HCT116 (cell line): ENCODE measurements at regions not wholly inside any gene's neighbourhood (a gene's known extent, or its start where the extent isn't known, plus 50 kb on each side); places are given as distances from the start of the nearest gene placed in this dataset.

Experiments used
- ATAC-seq: fragments of 200-7000 bp; cut with Tn5 transposase; 2 replicates; pipeline ENCODE4 v1.9.1; 2020; ENCODE audit warnings: mild to moderate bottlenecking, moderate library complexity
- BruUV-seq: library from RNA; stranded (reverse); fragments of 400-500 nt; replicated peaks from 2 replicates; lab custom pipeline; 2021; lab: Mats Ljungman, UMichigan
- CTCF ChIA-PET: fragments of 300-600 bp; sonication (Branson Sonifier 250); formaldehyde crosslinking; loops from one replicate; lab custom pipeline; 2021; ENCODE audit warnings: antibody characterized with exemption; lab: Charles Lee
- POLR2A ChIA-PET: fragments of 300-600, 350-600 bp; sonication (Branson Sonifier 250); formaldehyde crosslinking; loops from one replicate; lab custom pipeline; 2021; ENCODE audit warnings: antibody characterized with exemption; lab: Charles Lee
- RAD21 ChIA-PET, 2 experiments: fragments of 300-600 bp; sonication (Branson Sonifier 250); formaldehyde crosslinking; loops; one replicate each; lab custom pipeline; 2023; ENCODE audit warnings: low total read pairs in 2 of 2; ENCODE audit not compliant: uncharacterized antibody in 2 of 2, unreplicated experiment in 2 of 2, low non-redundant PET in 1 of 2; lab: Charles Lee
- DNase-seq: peaks from one replicate; pipeline ENCODE4 v3.0.0-alpha.2; 2010; ENCODE audit warnings: low read depth, low spot score
- H2AFZ ChIP-seq: fragments of 200-600 bp; shearing (Covaris generic), sonication (generic); 2 replicates; pipeline ENCODE4 v1.6.1; 2017; ENCODE audit warnings: low read depth, mixed run types, mixed read lengths, antibody characterized with exemption, low read length; ENCODE audit not compliant: poor library complexity, severe bottlenecking
- H3K27ac ChIP-seq: 2 replicates; pipeline ENCODE4 v1.5.1; 2012; ENCODE audit warnings: low read depth, low read length
- H3K27me3 ChIP-seq: fragments of 200-600 bp; sonication (generic); 2 replicates; pipeline ENCODE4 v1.6.1; 2016; ENCODE audit warnings: mixed run types, low read length, mixed read lengths; ENCODE audit not compliant: insufficient read depth
- H3K36me3 ChIP-seq, 2 experiments: fragments of 200-500 bp in 1 of 2; fragments of 200-600 bp in 1 of 2; sonication (Bioruptor generic) in 1 of 2; sonication (generic) in 1 of 2; 2 replicates each; pipeline versions ENCODE4 v1.5.1 to v1.6.1; 2014 to 2016; ENCODE audit warnings: low read length in 2 of 2, inconsistent platforms in 1 of 2, mixed read lengths in 1 of 2, mixed run types in 1 of 2; ENCODE audit not compliant: insufficient read depth in 2 of 2, control insufficient read depth in 1 of 2
- H3K4me1 ChIP-seq, 2 experiments: fragments of 200-600 bp in 1 of 2; sonication (generic) in 1 of 2; 2 replicates each; pipeline versions ENCODE4 v1.5.1 to v1.6.1; 2012 to 2017; ENCODE audit warnings: low read length in 2 of 2, inconsistent platforms in 1 of 2, mild to moderate bottlenecking in 1 of 2, mixed read lengths in 1 of 2, mixed run types in 1 of 2, moderate library complexity in 1 of 2; ENCODE audit not compliant: insufficient read depth in 2 of 2, control insufficient read depth in 1 of 2
- H3K4me2 ChIP-seq: fragments of 200-600 bp; sonication (generic); 2 replicates; pipeline ENCODE4 v1.6.1; 2017; ENCODE audit warnings: mixed run types, low read length, mixed read lengths
- H3K4me3 ChIP-seq, 2 experiments: fragments of 200-600 bp in 1 of 2; sonication (generic) in 1 of 2; replicated peaks in 1 of 2; 2 replicates each; pipeline ENCODE4 v1.5.1; 2011 to 2016; ENCODE audit warnings: low read length in 2 of 2, control low read depth in 1 of 2, low read depth in 1 of 2, mild to moderate bottlenecking in 1 of 2, mixed read lengths in 1 of 2, mixed run types in 1 of 2
- H3K79me2 ChIP-seq: fragments of 200-600 bp; sonication (generic); 2 replicates; pipeline ENCODE4 v1.6.1; 2017; ENCODE audit warnings: mild to moderate bottlenecking, mixed run types, low read length, moderate library complexity, mixed read lengths; ENCODE audit not compliant: insufficient read depth
- H3K9ac ChIP-seq: fragments of 200-600 bp; sonication (generic); 2 replicates; pipeline ENCODE4 v1.6.1; 2016; ENCODE audit warnings: low read length, mixed read lengths
- H3K9me2 ChIP-seq: fragments of 200-600 bp; sonication (generic), shearing (Covaris generic); 2 replicates; pipeline ENCODE4 v1.6.1; 2017; ENCODE audit warnings: mixed run types, mild to moderate bottlenecking, moderate library complexity; ENCODE audit not compliant: insufficient read depth
- H3K9me3 ChIP-seq, 2 experiments: fragments of 200-500 bp in 1 of 2; fragments of 200-600 bp in 1 of 2; sonication (Bioruptor generic) in 1 of 2; sonication (generic) in 1 of 2; 2 replicates each; pipeline ENCODE4 v1.6.1; 2014 to 2017; ENCODE audit warnings: low read length in 2 of 2, mixed read lengths in 2 of 2, inconsistent platforms in 1 of 2, low read depth in 1 of 2, mild to moderate bottlenecking in 1 of 2, mixed run types in 1 of 2, moderate library complexity in 1 of 2; ENCODE audit not compliant: control insufficient read depth in 1 of 2, insufficient read depth in 1 of 2
- H4K20me1 ChIP-seq: fragments of 200-600 bp; sonication (generic), shearing (Covaris generic); 2 replicates; pipeline ENCODE4 v1.6.1; 2017; ENCODE audit warnings: mixed run types, mild to moderate bottlenecking, moderate library complexity; ENCODE audit not compliant: insufficient read depth
- CTCF ChIP-seq, 3 experiments: fragments of 200-600 bp in 1 of 3; sonication (generic) in 1 of 3; IDR thresholded peaks in 2 of 3; conservative IDR thresholded peaks in 1 of 3; 2 replicates each; pipeline ENCODE4 v1.5.1; 2012 to 2017; ENCODE audit warnings: low read depth in 2 of 3, low read length in 2 of 3, antibody characterized with exemption in 1 of 3, borderline replicate concordance in 1 of 3, control low read depth in 1 of 3, mild to moderate bottlenecking in 1 of 3, mixed read lengths in 1 of 3, mixed run types in 1 of 3, moderate library complexity in 1 of 3; ENCODE audit not compliant: insufficient read depth in 1 of 3
- EZH2 ChIP-seq: fragments of 200-600 bp; sonication (generic); IDR thresholded peaks from 2 replicates; pipeline ENCODE4 v1.6.1; 2017; ENCODE audit warnings: antibody characterized with exemption, mixed run types
- POLR2AphosphoS5 ChIP-seq: IDR thresholded peaks from 2 replicates; pipeline ENCODE4 v1.6.1; 2011; ENCODE audit warnings: mild to moderate bottlenecking, low read depth, low read length, moderate library complexity
- SP1 ChIP-seq: IDR thresholded peaks from 2 replicates; pipeline ENCODE4 v1.6.1; 2012; ENCODE audit warnings: low read depth
- SRF ChIP-seq: IDR thresholded peaks from 2 replicates; pipeline ENCODE4 v1.6.1; 2012; ENCODE audit warnings: low read depth
- ZNF274 ChIP-seq: fragments of 200-500 bp; sonication (Bioruptor generic); IDR thresholded peaks from 2 replicates; pipeline ENCODE4 v1.6.1; 2014; ENCODE audit warnings: mild to moderate bottlenecking, low read depth, low read length, inconsistent platforms
- intact Hi-C: fragments of 100-400 bp; cut with micrococcal nuclease; formaldehyde crosslinking; loops from 2 replicates; pipeline ENCODE4 v1.10.0; 2022
- TF ChIP-seq, protein P1 (sequence below): IDR thresholded peaks from 2 replicates; pipeline ENCODE4 v1.6.1; 2012; ENCODE audit warnings: low read depth
- TF ChIP-seq, protein P2 (sequence below): IDR thresholded peaks from 2 replicates; pipeline ENCODE4 v1.6.1; 2012

DNA sequence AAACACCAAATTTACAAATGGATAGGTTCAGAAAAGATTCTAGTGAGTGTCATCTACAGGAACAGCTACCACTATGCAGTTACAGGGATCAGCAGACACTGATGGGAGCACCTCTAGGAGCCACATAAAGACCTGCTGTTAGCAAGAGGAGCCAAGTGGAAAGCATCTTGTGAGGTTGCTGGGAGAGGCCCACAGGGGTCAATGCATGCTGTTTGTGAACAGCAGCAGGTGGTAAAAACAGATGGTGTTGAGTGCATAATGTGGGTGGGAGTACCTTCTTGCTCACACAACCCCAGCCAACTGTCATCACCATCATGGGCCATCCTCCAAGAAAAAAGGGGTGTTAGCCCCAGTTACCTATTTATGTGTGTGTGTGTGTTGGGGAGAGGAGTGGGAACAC, 215.2 kb upstream of the SSTR1 start:
- RAD21 ChIA-PET, result no interaction called here
- intact Hi-C loops, result no loop called here
- H3K9me2 ChIP-seq, result no peaks in the 10 kb centered on the region
- no peaks in the 10 kb centered on the region for H3K79me2 ChIP-seq
- no peak overlapping the region for H3K9ac ChIP-seq
- CTCF ChIA-PET, result no interaction called here
- H2AFZ ChIP-seq, result no peak overlapping the region
- no peak for ATAC-seq
- DNase-seq, result no peak
- POLR2A ChIA-PET, result no interaction called here
- H3K4me2 ChIP-seq, result no peak overlapping the region
- H3K27me3 ChIP-seq, result no peaks in the 10 kb centered on the region
- no peaks in the 10 kb centered on the region for H3K9me3 ChIP-seq
- no TSS peak for BruUV-seq
- no peaks in the 10 kb centered on the region for H3K36me3 ChIP-seq
- no peak overlapping the region for H3K27ac ChIP-seq
- TF ChIP-seq, protein P1, sequence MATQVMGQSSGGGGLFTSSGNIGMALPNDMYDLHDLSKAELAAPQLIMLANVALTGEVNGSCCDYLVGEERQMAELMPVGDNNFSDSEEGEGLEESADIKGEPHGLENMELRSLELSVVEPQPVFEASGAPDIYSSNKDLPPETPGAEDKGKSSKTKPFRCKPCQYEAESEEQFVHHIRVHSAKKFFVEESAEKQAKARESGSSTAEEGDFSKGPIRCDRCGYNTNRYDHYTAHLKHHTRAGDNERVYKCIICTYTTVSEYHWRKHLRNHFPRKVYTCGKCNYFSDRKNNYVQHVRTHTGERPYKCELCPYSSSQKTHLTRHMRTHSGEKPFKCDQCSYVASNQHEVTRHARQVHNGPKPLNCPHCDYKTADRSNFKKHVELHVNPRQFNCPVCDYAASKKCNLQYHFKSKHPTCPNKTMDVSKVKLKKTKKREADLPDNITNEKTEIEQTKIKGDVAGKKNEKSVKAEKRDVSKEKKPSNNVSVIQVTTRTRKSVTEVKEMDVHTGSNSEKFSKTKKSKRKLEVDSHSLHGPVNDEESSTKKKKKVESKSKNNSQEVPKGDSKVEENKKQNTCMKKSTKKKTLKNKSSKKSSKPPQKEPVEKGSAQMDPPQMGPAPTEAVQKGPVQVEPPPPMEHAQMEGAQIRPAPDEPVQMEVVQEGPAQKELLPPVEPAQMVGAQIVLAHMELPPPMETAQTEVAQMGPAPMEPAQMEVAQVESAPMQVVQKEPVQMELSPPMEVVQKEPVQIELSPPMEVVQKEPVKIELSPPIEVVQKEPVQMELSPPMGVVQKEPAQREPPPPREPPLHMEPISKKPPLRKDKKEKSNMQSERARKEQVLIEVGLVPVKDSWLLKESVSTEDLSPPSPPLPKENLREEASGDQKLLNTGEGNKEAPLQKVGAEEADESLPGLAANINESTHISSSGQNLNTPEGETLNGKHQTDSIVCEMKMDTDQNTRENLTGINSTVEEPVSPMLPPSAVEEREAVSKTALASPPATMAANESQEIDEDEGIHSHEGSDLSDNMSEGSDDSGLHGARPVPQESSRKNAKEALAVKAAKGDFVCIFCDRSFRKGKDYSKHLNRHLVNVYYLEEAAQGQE, result no peak
- TF ChIP-seq ZNF274 (no peak), EZH2 (no peak), CTCF (IDR thresholded peaks at IDR 0.05 in 2 of 3, conservative IDR thresholded peaks at IDR 0.05 in 1 of 3; ENCODE audit: borderline replicate concordance in 1 of 3, insufficient read depth in 1 of 3, low read depth in 2 of 3, low read length in 2 of 3) (no peak), SP1 (no peak), SRF (no peak), POLR2AphosphoS5 (no peak)
- TF ChIP-seq, protein P2, sequence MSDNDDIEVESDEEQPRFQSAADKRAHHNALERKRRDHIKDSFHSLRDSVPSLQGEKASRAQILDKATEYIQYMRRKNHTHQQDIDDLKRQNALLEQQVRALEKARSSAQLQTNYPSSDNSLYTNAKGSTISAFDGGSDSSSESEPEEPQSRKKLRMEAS, result no peak
- H4K20me1 ChIP-seq, result no peaks in the 10 kb centered on the region
- H3K4me3 ChIP-seq, result no peak overlapping the region
- H3K4me1 ChIP-seq, result no peaks in the 10 kb centered on the region
